ENCODE measurements at regions not wholly inside any gene's neighbourhood (a gene's known extent, or its start where the extent isn't known, plus 50 kb on each side); places are given as distances from the start of the nearest gene placed in this dataset.

DNA sequence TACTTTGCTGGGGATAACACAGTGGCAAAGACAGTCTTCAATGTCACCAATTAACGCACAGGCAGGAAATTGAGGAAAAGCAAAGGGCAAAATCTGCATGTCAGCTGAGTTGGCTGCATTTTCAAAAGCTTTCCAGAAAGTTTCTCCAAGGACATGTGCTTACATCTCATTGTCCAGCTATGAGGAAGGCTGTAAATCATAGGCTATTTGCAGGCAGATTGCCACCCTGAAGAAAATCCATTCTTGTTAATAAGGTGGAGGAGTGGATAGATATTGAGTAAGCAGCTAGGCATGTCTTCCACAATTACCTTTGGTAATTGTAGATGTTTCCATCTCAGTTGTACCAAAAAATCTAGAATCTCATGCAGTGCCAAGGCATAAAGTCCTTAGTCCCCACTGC, 278.0 kb upstream of the NUDT12 start:
- TF ChIP-seq, protein P1, sequence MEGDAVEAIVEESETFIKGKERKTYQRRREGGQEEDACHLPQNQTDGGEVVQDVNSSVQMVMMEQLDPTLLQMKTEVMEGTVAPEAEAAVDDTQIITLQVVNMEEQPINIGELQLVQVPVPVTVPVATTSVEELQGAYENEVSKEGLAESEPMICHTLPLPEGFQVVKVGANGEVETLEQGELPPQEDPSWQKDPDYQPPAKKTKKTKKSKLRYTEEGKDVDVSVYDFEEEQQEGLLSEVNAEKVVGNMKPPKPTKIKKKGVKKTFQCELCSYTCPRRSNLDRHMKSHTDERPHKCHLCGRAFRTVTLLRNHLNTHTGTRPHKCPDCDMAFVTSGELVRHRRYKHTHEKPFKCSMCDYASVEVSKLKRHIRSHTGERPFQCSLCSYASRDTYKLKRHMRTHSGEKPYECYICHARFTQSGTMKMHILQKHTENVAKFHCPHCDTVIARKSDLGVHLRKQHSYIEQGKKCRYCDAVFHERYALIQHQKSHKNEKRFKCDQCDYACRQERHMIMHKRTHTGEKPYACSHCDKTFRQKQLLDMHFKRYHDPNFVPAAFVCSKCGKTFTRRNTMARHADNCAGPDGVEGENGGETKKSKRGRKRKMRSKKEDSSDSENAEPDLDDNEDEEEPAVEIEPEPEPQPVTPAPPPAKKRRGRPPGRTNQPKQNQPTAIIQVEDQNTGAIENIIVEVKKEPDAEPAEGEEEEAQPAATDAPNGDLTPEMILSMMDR (conservative IDR thresholded peaks at IDR 0.05; ENCODE audit: low read depth, low read length), result no peak
- TF ChIP-seq EZH2 (IDR thresholded peaks at IDR 0.05; ENCODE audit: borderline replicate concordance, low read depth, low read length, poor library complexity, severe bottlenecking), result no peak

All from A673 (cell line).